ENCODE measurements at regions not wholly inside any gene's neighbourhood (a gene's known extent, or its start where the extent isn't known, plus 50 kb on each side); places are given as distances from the start of the nearest gene placed in this dataset.

- TF ChIP-seq, protein P1, sequence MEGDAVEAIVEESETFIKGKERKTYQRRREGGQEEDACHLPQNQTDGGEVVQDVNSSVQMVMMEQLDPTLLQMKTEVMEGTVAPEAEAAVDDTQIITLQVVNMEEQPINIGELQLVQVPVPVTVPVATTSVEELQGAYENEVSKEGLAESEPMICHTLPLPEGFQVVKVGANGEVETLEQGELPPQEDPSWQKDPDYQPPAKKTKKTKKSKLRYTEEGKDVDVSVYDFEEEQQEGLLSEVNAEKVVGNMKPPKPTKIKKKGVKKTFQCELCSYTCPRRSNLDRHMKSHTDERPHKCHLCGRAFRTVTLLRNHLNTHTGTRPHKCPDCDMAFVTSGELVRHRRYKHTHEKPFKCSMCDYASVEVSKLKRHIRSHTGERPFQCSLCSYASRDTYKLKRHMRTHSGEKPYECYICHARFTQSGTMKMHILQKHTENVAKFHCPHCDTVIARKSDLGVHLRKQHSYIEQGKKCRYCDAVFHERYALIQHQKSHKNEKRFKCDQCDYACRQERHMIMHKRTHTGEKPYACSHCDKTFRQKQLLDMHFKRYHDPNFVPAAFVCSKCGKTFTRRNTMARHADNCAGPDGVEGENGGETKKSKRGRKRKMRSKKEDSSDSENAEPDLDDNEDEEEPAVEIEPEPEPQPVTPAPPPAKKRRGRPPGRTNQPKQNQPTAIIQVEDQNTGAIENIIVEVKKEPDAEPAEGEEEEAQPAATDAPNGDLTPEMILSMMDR (conservative IDR thresholded peaks at IDR 0.05 in 1 of 2, IDR thresholded peaks at IDR 0.05 in 1 of 2; ENCODE audit: extremely low read depth in 1 of 2, insufficient read depth in 1 of 2, low read depth in 1 of 2, low read length in 2 of 2), result no peak
- no peak for TF ChIP-seq EZH2 (IDR thresholded peaks at IDR 0.05; ENCODE audit: borderline replicate concordance, low read length)
These were observed 507.0 kb downstream of the TAF11L14 start for GRCh38 chr5:18141222-18141621.
